Lower leg skin (tissue), 4 donors: ENCODE measurements at regions not wholly inside any gene's neighbourhood (a gene's known extent, or its start where the extent isn't known, plus 50 kb on each side); places are given as distances from the start of the nearest gene placed in this dataset.

ENCODE experiments used
- DNase-seq, 2 donors: peaks; one replicate each; pipeline ENCODE4 v3.0.0-alpha.2; 2019; ENCODE audit warnings: low spot score in 2 of 2
- H3K4me3 ChIP-seq: fragments of 200-600 bp; sonication (generic); 2 replicates; pipeline ENCODE4 v1.5.1; 2017; ENCODE audit warnings: mild to moderate bottlenecking, low read depth; ENCODE audit not compliant: poor library complexity, severe bottlenecking
- POLR2A ChIP-seq, 2 donors: fragments of 450-650 bp; IDR thresholded peaks; one replicate each; pipeline ENCODE4 v1.6.1; 2016 to 2017; ENCODE audit warnings: antibody characterized with exemption in 2 of 2, mild to moderate bottlenecking in 1 of 2, moderate library complexity in 1 of 2
- WGBS, 2 donors: methylation state at CpG; one replicate each; pipeline ENCODE4 v1.1.5; 2018; 5-methylcytosine and 5-hydroxymethylcytosine counted together
- intact Hi-C: fragments of 100-400 bp; cut with DNase I; formaldehyde crosslinking; loops from one replicate; pipeline ENCODE4 v1.15.0; 2023; ENCODE audit warnings: low total_unique reads
- TF ChIP-seq, protein P1 (sequence below), 3 donors: fragments of 450-650 bp; IDR thresholded peaks; one replicate each; pipeline ENCODE4 v1.5.1; 2016; ENCODE audit warnings: antibody characterized with exemption in 3 of 3, mild to moderate bottlenecking in 3 of 3, moderate library complexity in 2 of 3

DNA sequence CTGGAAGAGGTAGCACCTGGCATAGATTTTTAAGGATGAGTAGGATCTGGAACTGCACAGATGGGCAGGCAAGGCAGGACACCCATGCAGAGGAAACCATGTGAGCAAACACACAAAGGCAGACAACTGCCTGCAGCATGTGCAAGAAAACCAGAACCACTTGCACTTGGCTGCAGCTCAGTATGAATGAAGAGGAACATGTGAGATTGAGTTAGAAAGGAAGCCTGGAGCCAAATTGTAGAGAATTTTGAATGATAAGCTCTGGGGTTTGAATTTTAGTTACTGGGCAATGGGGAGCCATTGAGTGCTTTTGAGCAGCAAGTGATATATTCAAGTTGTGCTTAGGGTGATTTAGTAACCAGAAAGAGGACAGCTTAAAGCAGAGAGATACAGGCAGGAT is 583.4 kb downstream of the SOX6 start:
- TF ChIP-seq, protein P1, sequence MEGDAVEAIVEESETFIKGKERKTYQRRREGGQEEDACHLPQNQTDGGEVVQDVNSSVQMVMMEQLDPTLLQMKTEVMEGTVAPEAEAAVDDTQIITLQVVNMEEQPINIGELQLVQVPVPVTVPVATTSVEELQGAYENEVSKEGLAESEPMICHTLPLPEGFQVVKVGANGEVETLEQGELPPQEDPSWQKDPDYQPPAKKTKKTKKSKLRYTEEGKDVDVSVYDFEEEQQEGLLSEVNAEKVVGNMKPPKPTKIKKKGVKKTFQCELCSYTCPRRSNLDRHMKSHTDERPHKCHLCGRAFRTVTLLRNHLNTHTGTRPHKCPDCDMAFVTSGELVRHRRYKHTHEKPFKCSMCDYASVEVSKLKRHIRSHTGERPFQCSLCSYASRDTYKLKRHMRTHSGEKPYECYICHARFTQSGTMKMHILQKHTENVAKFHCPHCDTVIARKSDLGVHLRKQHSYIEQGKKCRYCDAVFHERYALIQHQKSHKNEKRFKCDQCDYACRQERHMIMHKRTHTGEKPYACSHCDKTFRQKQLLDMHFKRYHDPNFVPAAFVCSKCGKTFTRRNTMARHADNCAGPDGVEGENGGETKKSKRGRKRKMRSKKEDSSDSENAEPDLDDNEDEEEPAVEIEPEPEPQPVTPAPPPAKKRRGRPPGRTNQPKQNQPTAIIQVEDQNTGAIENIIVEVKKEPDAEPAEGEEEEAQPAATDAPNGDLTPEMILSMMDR (IDR thresholded peaks at IDR 0.05): no peak
- TF ChIP-seq POLR2A (IDR thresholded peaks at IDR 0.05): no peak
- no peak overlapping the region for H3K4me3 ChIP-seq
- no peak for DNase-seq
- intact Hi-C loops: no loop called here

- DNase-seq: no peak
- intact Hi-C loops: no loop called here
- no peak for TF ChIP-seq POLR2A (IDR thresholded peaks at IDR 0.05)
- TF ChIP-seq, protein P1 (IDR thresholded peaks at IDR 0.05): no peak
- WGBS, 2 donors: 82 to 85% methylated on average over 13 of the region's 13 CpGs
- H3K4me3 ChIP-seq: no peak overlapping the region
These were observed 582.6 kb downstream of the SOX6 start for GRCh38 chr11:15773476-15774387.

- intact Hi-C loops: no loop called here
- no peak overlapping the region for H3K4me3 ChIP-seq
- TF ChIP-seq POLR2A (IDR thresholded peaks at IDR 0.05): no peak
- TF ChIP-seq, protein P1 (IDR thresholded peaks at IDR 0.05): no peak
- 40 to 51% methylated on average over 4 of the region's 4 CpGs for WGBS, 2 donors
- no peak for DNase-seq
These were observed 581.9 kb downstream of the SOX6 start for GRCh38 chr11:15774388-15774939.

GRCh38 chr11:15775015-15775541 is 581.3 kb downstream of the SOX6 start:
- H3K4me3 ChIP-seq: no peak overlapping the region
- TF ChIP-seq POLR2A (IDR thresholded peaks at IDR 0.05): no peak
- TF ChIP-seq, protein P1 (IDR thresholded peaks at IDR 0.05): no peak
- no peak for DNase-seq
- WGBS, 2 donors: 48 to 50% methylated on average over 6 of the region's 6 CpGs
- intact Hi-C loops: no loop called here

DNA sequence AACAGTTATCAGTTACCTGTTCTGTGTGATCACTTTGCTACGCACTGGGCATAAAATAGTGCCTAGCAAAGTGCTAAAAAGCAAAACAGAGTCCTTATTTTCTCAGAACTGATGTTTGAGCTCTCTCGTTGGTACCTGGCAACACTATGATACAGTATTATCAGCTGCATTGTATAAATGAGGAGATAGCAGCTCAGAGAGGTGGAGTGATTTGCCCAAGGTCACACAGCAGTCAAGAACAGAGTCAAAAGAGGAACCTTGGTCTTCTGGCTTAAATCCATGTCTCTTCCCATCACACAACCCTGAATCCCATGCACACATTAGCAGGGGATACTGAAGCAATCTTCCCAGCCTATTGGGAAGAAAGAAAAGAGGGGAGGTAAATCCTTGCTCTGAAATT is 580.5 kb downstream of the SOX6 start:
- TF ChIP-seq, protein P1 (IDR thresholded peaks at IDR 0.05): no peak
- no peak for TF ChIP-seq POLR2A (IDR thresholded peaks at IDR 0.05)
- WGBS, 2 donors: 87 to 89% methylated on average over 2 of the region's 2 CpGs
- no peak overlapping the region for H3K4me3 ChIP-seq
- intact Hi-C loops: no loop called here
- DNase-seq: no peak
